CD14-positive monocyte (primary cell): ENCODE measurements at regions not wholly inside any gene's neighbourhood (a gene's known extent, or its start where the extent isn't known, plus 50 kb on each side); places are given as distances from the start of the nearest gene placed in this dataset.
"Not testable (repeated sequence)": the region's sequence is repeated elsewhere in the genome, so short reads cannot be mapped to it uniquely, and the experiment has no call there.

ENCODE experiments used
- DNase-seq, 3 donors: peaks; one replicate each; pipeline ENCODE4 v3.0.0-alpha.2; 2011 to 2022
- H2AFZ ChIP-seq: 2 replicates; pipeline ENCODE4 v1.6.0; 2012; ENCODE audit warnings: mild to moderate bottlenecking, low read depth, low read length, inconsistent platforms; ENCODE audit not compliant: insufficient read depth, poor library complexity, severe bottlenecking
- H3K27ac ChIP-seq, 2 donors: 1 replicate in 1 of 2; 2 replicates in 1 of 2; pipeline ENCODE4 v1.5.1; 2012 to 2013; ENCODE audit warnings: low read length in 2 of 2, control low read depth in 1 of 2, inconsistent platforms in 1 of 2, low read depth in 1 of 2, mild to moderate bottlenecking in 1 of 2
- H3K27me3 ChIP-seq, 2 donors: one replicate each; pipeline versions ENCODE4 v1.6.0 to v1.6.1; 2011 to 2013; ENCODE audit warnings: low read length in 2 of 2; ENCODE audit not compliant: control insufficient read depth in 2 of 2, insufficient read depth in 2 of 2
- H3K36me3 ChIP-seq, 2 donors: replicated peaks in 1 of 2; 1 replicate in 1 of 2; 2 replicates in 1 of 2; pipeline versions ENCODE4 v1.5.1 to v1.6.1; 2012 to 2013; ENCODE audit warnings: low read length in 2 of 2, control low read depth in 1 of 2, inconsistent platforms in 1 of 2, mild to moderate bottlenecking in 1 of 2; ENCODE audit not compliant: insufficient read depth in 2 of 2, control insufficient read depth in 1 of 2
- H3K4me1 ChIP-seq, 2 donors: 1 replicate in 1 of 2; 2 replicates in 1 of 2; pipeline versions ENCODE4 v1.5.1 to v1.6.1; 2012 to 2013; ENCODE audit warnings: low read length in 2 of 2, control low read depth in 1 of 2, inconsistent platforms in 1 of 2, mild to moderate bottlenecking in 1 of 2, moderate library complexity in 1 of 2; ENCODE audit not compliant: insufficient read depth in 2 of 2, control insufficient read depth in 1 of 2
- H3K4me2 ChIP-seq: replicated peaks from 2 replicates; pipeline ENCODE3; 2012; ENCODE audit warnings: low read length, moderate library complexity, mild to moderate bottlenecking; ENCODE audit not compliant: poor library complexity, severe bottlenecking; ENCODE audit errors: extremely low read depth
- H3K4me3 ChIP-seq, 3 experiments: fragments of 200-600 bp in 1 of 3; sonication (generic) in 1 of 3; replicated peaks in 1 of 3; 1 replicate in 2 of 3; 2 replicates in 1 of 3; pipeline ENCODE4 v1.5.1; 2011 to 2013; ENCODE audit warnings: low read length in 3 of 3, mild to moderate bottlenecking in 3 of 3, control low read depth in 2 of 3, low read depth in 2 of 3, inconsistent platforms in 1 of 3, moderate library complexity in 1 of 3
- H3K79me2 ChIP-seq: 2 replicates; pipeline ENCODE4 v1.6.0; 2012; ENCODE audit warnings: mild to moderate bottlenecking, control low read depth, inconsistent platforms, low read length, moderate library complexity; ENCODE audit not compliant: insufficient read depth
- H3K9ac ChIP-seq: 2 replicates; pipeline ENCODE4 v1.6.0; 2017; ENCODE audit warnings: low read length, mild to moderate bottlenecking; ENCODE audit not compliant: insufficient read depth, poor library complexity, severe bottlenecking
- H3K9me3 ChIP-seq, 2 donors: replicated peaks in 1 of 2; 1 replicate in 1 of 2; 2 replicates in 1 of 2; pipeline versions ENCODE4 v1.5.1 to v1.6.1; 2012 to 2013; ENCODE audit warnings: low read length in 2 of 2, control low read depth in 1 of 2; ENCODE audit not compliant: control insufficient read depth in 1 of 2, insufficient read depth in 1 of 2
- H4K20me1 ChIP-seq: 2 replicates; pipeline ENCODE4 v1.6.0; 2012; ENCODE audit warnings: mild to moderate bottlenecking, low read length, control low read depth, moderate library complexity; ENCODE audit not compliant: insufficient read depth
- H3K27ac Mint-ChIP-seq, 7 donors: one replicate each; pipeline ENCODE4 v1.8.0; 2020; ENCODE audit warnings: mild to moderate bottlenecking in 7 of 7, mixed read lengths in 7 of 7, moderate library complexity in 6 of 7, inconsistent platforms in 2 of 7
- H3K27me3 Mint-ChIP-seq, 3 donors: one replicate each; pipeline ENCODE4 v1.8.0; 2021 to 2022; ENCODE audit warnings: low read depth in 3 of 3, mild to moderate bottlenecking in 3 of 3, mixed read lengths in 3 of 3, moderate library complexity in 3 of 3, inconsistent platforms in 1 of 3
- H3K36me3 Mint-ChIP-seq, 2 donors: one replicate each; pipeline ENCODE4 v1.8.0; 2020; ENCODE audit warnings: mixed read lengths in 2 of 2, inconsistent platforms in 1 of 2, mild to moderate bottlenecking in 1 of 2
- H3K4me1 Mint-ChIP-seq: one replicate; pipeline ENCODE4 v1.8.0; 2020; ENCODE audit warnings: mild to moderate bottlenecking, mixed read lengths
- H3K4me3 Mint-ChIP-seq, 2 donors: one replicate each; pipeline ENCODE4 v1.8.0; 2020; ENCODE audit warnings: mild to moderate bottlenecking in 2 of 2, mixed read lengths in 2 of 2, moderate library complexity in 1 of 2
- H3K9me3 Mint-ChIP-seq, 7 donors: one replicate each; pipeline ENCODE4 v1.8.0; 2020 to 2022; ENCODE audit warnings: mixed read lengths in 7 of 7, mild to moderate bottlenecking in 6 of 7, moderate library complexity in 6 of 7, inconsistent platforms in 2 of 7
- WGBS: methylation state at CpG from one replicate; pipeline ENCODE4 v1.1.5; 2013; ENCODE audit warnings: missing lambda C conversion rate; ENCODE audit not compliant: insufficient coverage; 5-methylcytosine and 5-hydroxymethylcytosine counted together
- intact Hi-C, 2 donors: fragments of 100-400 bp; cut with micrococcal nuclease; formaldehyde crosslinking; loops; one replicate each; pipeline versions ENCODE4 v1.15.0 to v1.15.1; 2023
- TF ChIP-seq, protein P1 (sequence below): fragments of 200-600 bp; IDR thresholded peaks from one replicate; pipeline ENCODE4 v1.8.0; 2022; ENCODE audit warnings: antibody characterized with exemption, mild to moderate bottlenecking

- DNase-seq = no peak
- Mint-ChIP-seq H3K36me3 (no peaks in the 10 kb centered on the region), H3K27ac (no peak overlapping the region), H3K9me3 (peaks cover 0 to 4% (median 2%) of the 10 kb centered on the region in 7 donors), H3K4me1 (no peaks in the 10 kb centered on the region), H3K27me3 (no peaks in the 10 kb centered on the region), H3K4me3 (no peak overlapping the region)
- no peaks in the 10 kb centered on the region for H3K79me2 ChIP-seq
- no peak overlapping the region for H3K4me3 ChIP-seq
- intact Hi-C loops = no loop called here
- H4K20me1 ChIP-seq = no peaks in the 10 kb centered on the region
- WGBS = no CpG with 5 or more reads among the region's 1 CpG
- H3K4me1 ChIP-seq = no peaks in the 10 kb centered on the region
- no peak overlapping the region for H3K9ac ChIP-seq
- H3K36me3 ChIP-seq = no peaks in the 10 kb centered on the region
- H2AFZ ChIP-seq = no peak overlapping the region
- peaks cover 17 to 23% of the 10 kb centered on the region in 2 donors for H3K9me3 ChIP-seq
- no peak overlapping the region for H3K4me2 ChIP-seq
- no peak overlapping the region for H3K27ac ChIP-seq
- TF ChIP-seq, protein P1, sequence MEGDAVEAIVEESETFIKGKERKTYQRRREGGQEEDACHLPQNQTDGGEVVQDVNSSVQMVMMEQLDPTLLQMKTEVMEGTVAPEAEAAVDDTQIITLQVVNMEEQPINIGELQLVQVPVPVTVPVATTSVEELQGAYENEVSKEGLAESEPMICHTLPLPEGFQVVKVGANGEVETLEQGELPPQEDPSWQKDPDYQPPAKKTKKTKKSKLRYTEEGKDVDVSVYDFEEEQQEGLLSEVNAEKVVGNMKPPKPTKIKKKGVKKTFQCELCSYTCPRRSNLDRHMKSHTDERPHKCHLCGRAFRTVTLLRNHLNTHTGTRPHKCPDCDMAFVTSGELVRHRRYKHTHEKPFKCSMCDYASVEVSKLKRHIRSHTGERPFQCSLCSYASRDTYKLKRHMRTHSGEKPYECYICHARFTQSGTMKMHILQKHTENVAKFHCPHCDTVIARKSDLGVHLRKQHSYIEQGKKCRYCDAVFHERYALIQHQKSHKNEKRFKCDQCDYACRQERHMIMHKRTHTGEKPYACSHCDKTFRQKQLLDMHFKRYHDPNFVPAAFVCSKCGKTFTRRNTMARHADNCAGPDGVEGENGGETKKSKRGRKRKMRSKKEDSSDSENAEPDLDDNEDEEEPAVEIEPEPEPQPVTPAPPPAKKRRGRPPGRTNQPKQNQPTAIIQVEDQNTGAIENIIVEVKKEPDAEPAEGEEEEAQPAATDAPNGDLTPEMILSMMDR = no peak
- H3K27me3 ChIP-seq = no peaks in the 10 kb centered on the region
These were observed 477.0 kb upstream of the LRRC7 start for GRCh38 chr1:69090752-69091151.

- H3K9me3 ChIP-seq = peaks cover 14 to 15% of the 10 kb centered on the region in 2 donors
- H2AFZ ChIP-seq, H3K9ac ChIP-seq, H3K4me2 ChIP-seq, H3K36me3 ChIP-seq, H3K4me3 Mint-ChIP-seq, H4K20me1 ChIP-seq, DNase-seq, H3K27ac Mint-ChIP-seq, H3K27me3 ChIP-seq, H3K27ac ChIP-seq, intact Hi-C loops, H3K27me3 Mint-ChIP-seq, H3K4me1 ChIP-seq, H3K4me3 ChIP-seq, H3K4me1 Mint-ChIP-seq, H3K36me3 Mint-ChIP-seq, H3K79me2 ChIP-seq: not testable (repeated sequence)
- WGBS = 91% methylated on average over 11 of the region's 11 CpGs
- H3K9me3 Mint-ChIP-seq = peaks cover 8 to 20% (median 11%) of the 10 kb centered on the region in 7 donors
These were observed 465.7 kb upstream of the LRRC7 start for GRCh38 chr1:69102058-69102457.
